ENCODE measurements at regions not wholly inside any gene's neighbourhood (a gene's known extent, or its start where the extent isn't known, plus 50 kb on each side); places are given as distances from the start of the nearest gene placed in this dataset.

DNA sequence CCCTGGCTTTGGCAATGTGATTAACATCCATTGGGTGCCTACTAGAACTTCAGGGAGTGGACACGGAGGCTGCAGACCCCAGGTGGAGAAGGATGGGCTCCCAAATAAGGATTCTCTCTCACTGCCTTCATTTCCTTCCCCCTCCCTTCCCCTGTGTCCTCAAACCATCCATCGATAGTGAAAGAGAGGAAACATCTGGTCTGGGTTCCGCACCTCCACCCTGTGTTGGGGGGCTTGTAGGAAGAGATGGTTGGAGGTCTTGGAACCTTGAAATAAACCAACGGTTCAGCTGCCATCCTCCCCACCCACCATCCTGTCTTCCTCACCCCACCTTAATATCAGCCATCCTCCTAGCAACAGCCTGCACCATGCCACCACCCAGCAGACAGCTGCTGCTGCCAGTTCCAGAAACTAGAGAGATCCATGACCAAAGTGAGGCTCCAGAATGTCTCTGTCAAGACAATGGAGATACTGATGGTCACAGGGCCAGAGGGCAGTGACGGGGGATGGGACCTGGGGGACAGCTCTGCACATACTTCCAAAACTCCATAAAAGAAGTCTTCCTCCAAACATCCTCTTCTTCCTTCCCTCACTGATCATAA lies 153.1 kb upstream of the CCND2 start:
- TF ChIP-seq, protein P1, sequence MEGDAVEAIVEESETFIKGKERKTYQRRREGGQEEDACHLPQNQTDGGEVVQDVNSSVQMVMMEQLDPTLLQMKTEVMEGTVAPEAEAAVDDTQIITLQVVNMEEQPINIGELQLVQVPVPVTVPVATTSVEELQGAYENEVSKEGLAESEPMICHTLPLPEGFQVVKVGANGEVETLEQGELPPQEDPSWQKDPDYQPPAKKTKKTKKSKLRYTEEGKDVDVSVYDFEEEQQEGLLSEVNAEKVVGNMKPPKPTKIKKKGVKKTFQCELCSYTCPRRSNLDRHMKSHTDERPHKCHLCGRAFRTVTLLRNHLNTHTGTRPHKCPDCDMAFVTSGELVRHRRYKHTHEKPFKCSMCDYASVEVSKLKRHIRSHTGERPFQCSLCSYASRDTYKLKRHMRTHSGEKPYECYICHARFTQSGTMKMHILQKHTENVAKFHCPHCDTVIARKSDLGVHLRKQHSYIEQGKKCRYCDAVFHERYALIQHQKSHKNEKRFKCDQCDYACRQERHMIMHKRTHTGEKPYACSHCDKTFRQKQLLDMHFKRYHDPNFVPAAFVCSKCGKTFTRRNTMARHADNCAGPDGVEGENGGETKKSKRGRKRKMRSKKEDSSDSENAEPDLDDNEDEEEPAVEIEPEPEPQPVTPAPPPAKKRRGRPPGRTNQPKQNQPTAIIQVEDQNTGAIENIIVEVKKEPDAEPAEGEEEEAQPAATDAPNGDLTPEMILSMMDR (IDR thresholded peaks at IDR 0.05), result no peak
- no peak for TF ChIP-seq EZH2 (IDR thresholded peaks at IDR 0.05; ENCODE audit: borderline replicate concordance, insufficient read depth, low read depth, low read length, poor library complexity, severe bottlenecking)
